Lower leg skin (tissue), 4 donors: ENCODE measurements at regions not wholly inside any gene's neighbourhood (a gene's known extent, or its start where the extent isn't known, plus 50 kb on each side); places are given as distances from the start of the nearest gene placed in this dataset.
"Not testable (repeated sequence)": the region's sequence is repeated elsewhere in the genome, so short reads cannot be mapped to it uniquely, and the experiment has no call there.

Source experiments
- DNase-seq, 2 donors: peaks; one replicate each; pipeline ENCODE4 v3.0.0-alpha.2; 2019; ENCODE audit warnings: low spot score in 2 of 2
- H3K4me3 ChIP-seq: fragments of 200-600 bp; sonication (generic); 2 replicates; pipeline ENCODE4 v1.5.1; 2017; ENCODE audit warnings: mild to moderate bottlenecking, low read depth; ENCODE audit not compliant: poor library complexity, severe bottlenecking
- CTCF ChIP-seq, 3 donors: fragments of 450-650 bp; IDR thresholded peaks; one replicate each; pipeline ENCODE4 v1.5.1; 2016; ENCODE audit warnings: antibody characterized with exemption in 3 of 3, mild to moderate bottlenecking in 3 of 3, moderate library complexity in 2 of 3
- POLR2A ChIP-seq, 2 donors: fragments of 450-650 bp; IDR thresholded peaks; one replicate each; pipeline ENCODE4 v1.6.1; 2016 to 2017; ENCODE audit warnings: antibody characterized with exemption in 2 of 2, mild to moderate bottlenecking in 1 of 2, moderate library complexity in 1 of 2
- whole genome bisulfite sequencing, 2 donors: methylation state at CpG; one replicate each; pipeline ENCODE4 v1.1.5; 2018; 5-methylcytosine and 5-hydroxymethylcytosine counted together
- intact Hi-C: fragments of 100-400 bp; cut with DNase I; formaldehyde crosslinking; loops from one replicate; pipeline ENCODE4 v1.15.0; 2023; ENCODE audit warnings: low total_unique reads

- H3K4me3 ChIP-seq: no peak overlapping the region
- DNase-seq: no peak
- TF ChIP-seq CTCF (IDR thresholded peaks at IDR 0.05) (no peak), POLR2A (IDR thresholded peaks at IDR 0.05) (no peak)
- WGBS, 2 donors: 73 to 85% methylated on average over 9 to 15 of the region's 15 CpGs
- intact Hi-C loops: no loop called here
Observed at GRCh38 chr14:104477117-104477623, 102.4 kb upstream of the C14orf180 start.

- no peak for TF ChIP-seq CTCF (IDR thresholded peaks at IDR 0.05)
- TF ChIP-seq POLR2A (IDR thresholded peaks at IDR 0.05): no peak
- WGBS, 2 donors: 40 to 43% methylated on average over 22 of the region's 22 CpGs
- DNase-seq: no peak
- no peak overlapping the region for H3K4me3 ChIP-seq
- intact Hi-C loops: no loop called here
Observed at GRCh38 chr14:104477666-104478380, 101.7 kb upstream of the C14orf180 start.

GRCh38 chr14:104478656-104479055 lies 100.9 kb upstream of the C14orf180 start:
- intact Hi-C loops: no loop called here
- WGBS, 2 donors: 70 to 73% methylated on average over 7 of the region's 7 CpGs
- H3K4me3 ChIP-seq: no peak overlapping the region
- no peak for TF ChIP-seq POLR2A (IDR thresholded peaks at IDR 0.05)
- TF ChIP-seq CTCF (IDR thresholded peaks at IDR 0.05): no peak
- DNase-seq: no peak

- intact Hi-C loops: no loop called here
- no peak for TF ChIP-seq CTCF (IDR thresholded peaks at IDR 0.05)
- TF ChIP-seq POLR2A (IDR thresholded peaks at IDR 0.05): no peak
- no peak overlapping the region for H3K4me3 ChIP-seq
- 89% methylated on average over 10 of the region's 10 CpGs for WGBS, 2 donors
- no peak for DNase-seq
Observed at GRCh38 chr14:104479901-104480300, 99.7 kb upstream of the C14orf180 start.

GRCh38 chr14:104481323-104481722 lies 98.2 kb upstream of the C14orf180 start:
- TF ChIP-seq CTCF (IDR thresholded peaks at IDR 0.05) (no peak), POLR2A (IDR thresholded peaks at IDR 0.05) (no peak)
- intact Hi-C loops: no loop called here
- no peak for DNase-seq
- H3K4me3 ChIP-seq: no peak overlapping the region
- 92 to 93% methylated on average over 10 of the region's 10 CpGs for WGBS, 2 donors

- DNase-seq, H3K4me3 ChIP-seq, intact Hi-C loops: not testable (repeated sequence)
- 85 to 86% methylated on average over 9 of the region's 9 CpGs for WGBS, 2 donors
Observed at GRCh38 chr14:104482017-104482416, 97.5 kb upstream of the C14orf180 start.
